Progenitor cell of endocrine pancreas (in vitro differentiated cells): ENCODE measurements at regions not wholly inside any gene's neighbourhood (a gene's known extent, or its start where the extent isn't known, plus 50 kb on each side); places are given as distances from the start of the nearest gene placed in this dataset.

Source experiments
- DNase-seq: peaks from one replicate; pipeline ENCODE4 v3.0.0; 2021; ENCODE audit warnings: low spot score; ENCODE audit not compliant: unreplicated experiment
- H3K27ac Mint-ChIP-seq: 2 replicates; pipeline ENCODE4 v1.8.0; 2021; ENCODE audit warnings: mild to moderate bottlenecking, moderate library complexity, mixed read lengths
- H3K27me3 Mint-ChIP-seq: 2 replicates; pipeline ENCODE4 v1.8.0; 2021; ENCODE audit warnings: mixed read lengths
- H3K36me3 Mint-ChIP-seq: 2 replicates; pipeline ENCODE4 v1.8.0; 2022; ENCODE audit warnings: mixed read lengths; ENCODE audit not compliant: insufficient read depth
- H3K4me1 Mint-ChIP-seq: 2 replicates; pipeline ENCODE4 v1.8.0; 2021; ENCODE audit warnings: low read depth, mixed read lengths
- H3K4me3 Mint-ChIP-seq: 2 replicates; pipeline ENCODE4 v1.8.0; 2021; ENCODE audit warnings: low read depth, mild to moderate bottlenecking, moderate library complexity, mixed read lengths
- H3K9me3 Mint-ChIP-seq: 2 replicates; pipeline ENCODE4 v1.8.0; 2021; ENCODE audit warnings: low read depth, mixed read lengths
- TF ChIP-seq, protein P1 (sequence below): fragments of 200-600 bp; sonication (generic); IDR thresholded peaks from one replicate; pipeline ENCODE4 v1.5.0; 2021; ENCODE audit warnings: antibody characterized with exemption, mild to moderate bottlenecking; ENCODE audit not compliant: unreplicated experiment

DNA sequence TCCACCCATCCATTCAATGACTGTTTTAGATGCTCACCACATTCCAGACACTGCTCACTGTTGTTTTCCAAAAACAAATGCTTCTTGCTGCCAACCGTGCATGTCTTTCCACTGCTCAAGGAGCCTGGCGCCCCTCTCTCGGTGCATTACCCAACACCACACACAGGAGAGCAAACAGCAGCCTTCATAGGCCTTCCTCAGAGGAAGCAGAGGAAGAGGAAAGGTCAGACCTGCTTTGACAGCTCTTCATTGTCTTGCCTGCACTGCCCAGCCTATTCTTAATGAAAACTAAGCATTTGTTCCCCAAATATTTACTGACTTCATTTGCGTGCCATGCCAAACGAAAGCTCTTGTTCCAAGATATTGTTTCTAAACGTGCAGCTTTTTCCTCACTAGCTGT, 1129.2 kb downstream of the TBC1D22A start:
- no peaks in the 10 kb centered on the region for H3K4me1 Mint-ChIP-seq
- H3K27me3 Mint-ChIP-seq, result no peaks in the 10 kb centered on the region
- H3K9me3 Mint-ChIP-seq, result peaks cover 9% of the 10 kb centered on the region

DNA sequence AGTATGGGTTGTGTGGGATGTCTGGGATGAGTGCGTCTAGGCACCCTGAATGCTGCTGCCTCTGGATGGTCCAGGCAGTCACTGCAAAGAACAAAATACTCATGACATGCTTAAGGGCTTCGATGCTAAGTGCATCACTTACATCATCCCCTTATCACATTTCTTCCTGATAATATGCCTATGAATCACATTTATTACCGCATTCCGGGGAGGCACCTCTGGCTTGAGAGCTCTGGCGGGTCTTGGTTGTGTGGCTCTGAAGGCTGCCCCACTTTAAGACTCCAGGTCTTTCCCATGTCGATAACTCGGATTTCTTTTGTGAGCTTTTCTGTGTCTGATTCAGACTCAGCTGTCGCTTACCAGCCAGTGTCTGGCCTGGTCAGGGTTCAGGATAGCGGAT, 1126.4 kb downstream of the TBC1D22A start:
- Mint-ChIP-seq H3K4me1 (no peaks in the 10 kb centered on the region), H3K27ac (no peak overlapping the region), H3K36me3 (no peaks in the 10 kb centered on the region), H3K9me3 (peaks cover 4% of the 10 kb centered on the region), H3K4me3 (no peak overlapping the region), H3K27me3 (no peaks in the 10 kb centered on the region)
- DNase-seq, result no peak
- TF ChIP-seq, protein P1, sequence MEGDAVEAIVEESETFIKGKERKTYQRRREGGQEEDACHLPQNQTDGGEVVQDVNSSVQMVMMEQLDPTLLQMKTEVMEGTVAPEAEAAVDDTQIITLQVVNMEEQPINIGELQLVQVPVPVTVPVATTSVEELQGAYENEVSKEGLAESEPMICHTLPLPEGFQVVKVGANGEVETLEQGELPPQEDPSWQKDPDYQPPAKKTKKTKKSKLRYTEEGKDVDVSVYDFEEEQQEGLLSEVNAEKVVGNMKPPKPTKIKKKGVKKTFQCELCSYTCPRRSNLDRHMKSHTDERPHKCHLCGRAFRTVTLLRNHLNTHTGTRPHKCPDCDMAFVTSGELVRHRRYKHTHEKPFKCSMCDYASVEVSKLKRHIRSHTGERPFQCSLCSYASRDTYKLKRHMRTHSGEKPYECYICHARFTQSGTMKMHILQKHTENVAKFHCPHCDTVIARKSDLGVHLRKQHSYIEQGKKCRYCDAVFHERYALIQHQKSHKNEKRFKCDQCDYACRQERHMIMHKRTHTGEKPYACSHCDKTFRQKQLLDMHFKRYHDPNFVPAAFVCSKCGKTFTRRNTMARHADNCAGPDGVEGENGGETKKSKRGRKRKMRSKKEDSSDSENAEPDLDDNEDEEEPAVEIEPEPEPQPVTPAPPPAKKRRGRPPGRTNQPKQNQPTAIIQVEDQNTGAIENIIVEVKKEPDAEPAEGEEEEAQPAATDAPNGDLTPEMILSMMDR, result no peak

More for the DNA sequence above, 1129.2 kb downstream of the TBC1D22A start:
- H3K4me3 Mint-ChIP-seq, result no peak overlapping the region
- no peaks in the 10 kb centered on the region for H3K36me3 Mint-ChIP-seq
- no peak overlapping the region for H3K27ac Mint-ChIP-seq
- TF ChIP-seq, protein P1, result no peak
- no peak for DNase-seq

DNA sequence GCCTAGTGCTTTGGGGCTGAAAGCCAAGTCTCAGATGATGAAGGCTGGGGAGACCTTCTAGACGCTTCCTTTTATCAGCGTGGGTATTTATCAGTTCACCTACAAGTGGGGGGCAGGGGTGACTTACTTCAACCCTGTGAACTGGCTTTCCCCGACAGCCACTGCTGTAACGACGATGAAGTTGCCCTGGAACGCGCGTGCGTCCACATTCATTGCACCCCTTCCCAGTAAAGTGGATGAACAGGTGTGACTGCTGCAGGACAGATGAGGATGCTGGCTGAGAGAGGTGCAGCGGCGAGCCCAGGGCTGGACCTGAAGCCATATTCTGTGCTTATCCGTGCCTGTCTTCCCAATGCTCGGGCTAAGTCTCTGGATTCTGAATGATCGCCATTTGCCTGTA, 1122.3 kb downstream of the TBC1D22A start:
- H3K27ac Mint-ChIP-seq, result no peak overlapping the region
- H3K36me3 Mint-ChIP-seq, result no peaks in the 10 kb centered on the region
- DNase-seq, result no peak
- no peaks in the 10 kb centered on the region for H3K27me3 Mint-ChIP-seq
- peaks cover 4% of the 10 kb centered on the region for H3K9me3 Mint-ChIP-seq
- H3K4me1 Mint-ChIP-seq, result no peaks in the 10 kb centered on the region
- TF ChIP-seq, protein P1, result no peak
- no peak overlapping the region for H3K4me3 Mint-ChIP-seq

DNA sequence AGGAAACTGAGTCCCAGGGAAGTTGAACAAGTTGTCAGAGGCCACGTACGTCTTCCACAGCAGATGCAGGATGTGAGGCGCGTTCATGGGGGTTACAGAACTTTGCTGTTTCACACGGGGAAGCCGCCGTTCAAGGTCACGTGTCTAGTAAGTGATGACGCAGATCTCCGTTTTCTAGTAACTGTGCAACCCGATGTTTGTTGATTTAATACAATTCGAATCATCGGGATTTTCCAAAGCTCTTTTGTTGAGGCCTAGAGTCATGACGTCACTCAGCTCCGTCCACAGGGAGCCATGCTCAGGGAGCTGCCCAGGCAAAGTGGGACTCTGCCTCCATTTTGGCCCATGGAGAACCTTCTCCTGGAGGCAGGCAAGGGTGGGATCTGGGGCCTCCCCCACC, 1121.8 kb downstream of the TBC1D22A start:
- Mint-ChIP-seq H3K27ac (no peak overlapping the region), H3K4me3 (no peak overlapping the region), H3K27me3 (no peaks in the 10 kb centered on the region), H3K4me1 (no peaks in the 10 kb centered on the region), H3K9me3 (peaks cover 4% of the 10 kb centered on the region), H3K36me3 (no peaks in the 10 kb centered on the region)
- TF ChIP-seq, protein P1, result no peak
- no peak for DNase-seq

DNA sequence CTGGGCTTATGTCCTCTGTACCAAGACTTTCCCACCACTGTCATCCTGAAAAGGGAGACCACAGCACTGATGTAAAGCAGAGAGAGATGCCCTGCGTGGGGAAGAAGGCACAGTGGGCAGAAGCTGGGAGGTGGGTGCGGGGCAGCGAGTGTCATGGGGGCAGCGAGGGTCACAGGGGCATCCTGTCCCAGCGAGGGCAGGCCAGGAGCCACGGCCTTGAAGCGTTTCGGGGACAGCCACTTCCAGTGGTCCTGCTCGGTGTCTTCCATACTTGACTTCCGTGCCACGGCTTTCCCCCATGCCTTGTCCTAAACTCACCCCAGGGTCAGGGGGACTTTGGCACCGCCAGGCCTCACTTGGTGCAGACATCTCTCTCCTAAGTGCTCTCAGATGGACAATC, 1121.3 kb downstream of the TBC1D22A start:
- H3K4me1 Mint-ChIP-seq, result no peaks in the 10 kb centered on the region
- peaks cover 4% of the 10 kb centered on the region for H3K9me3 Mint-ChIP-seq
- H3K27ac Mint-ChIP-seq, result no peak overlapping the region
- H3K27me3 Mint-ChIP-seq, result no peaks in the 10 kb centered on the region
- TF ChIP-seq, protein P1, result no peak
- no peak overlapping the region for H3K4me3 Mint-ChIP-seq
- no peaks in the 10 kb centered on the region for H3K36me3 Mint-ChIP-seq
- no peak for DNase-seq
